ENCODE measurements at regions not wholly inside any gene's neighbourhood (a gene's known extent, or its start where the extent isn't known, plus 50 kb on each side); places are given as distances from the start of the nearest gene placed in this dataset.

DNA sequence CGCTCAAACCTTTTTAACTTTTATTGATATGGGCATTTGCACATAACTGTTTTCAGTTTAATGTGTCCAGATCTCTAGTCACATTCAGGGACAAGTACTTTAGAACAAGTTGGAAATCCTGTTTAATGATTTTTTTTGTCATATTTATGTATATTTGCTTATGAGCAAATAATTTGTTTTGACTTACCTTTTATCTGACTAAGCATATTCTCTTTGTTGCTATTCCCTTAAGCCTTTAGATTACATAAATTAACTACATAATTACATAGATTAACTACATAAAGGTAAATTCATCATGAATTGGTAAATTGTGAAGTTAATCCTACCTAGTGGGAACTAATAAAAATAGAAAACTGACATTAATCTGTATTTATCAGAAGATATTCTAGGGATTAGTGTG, 523.5 kb upstream of the MAN1A1 start:
- DNase-seq = no peak
- TF ChIP-seq, protein P1, sequence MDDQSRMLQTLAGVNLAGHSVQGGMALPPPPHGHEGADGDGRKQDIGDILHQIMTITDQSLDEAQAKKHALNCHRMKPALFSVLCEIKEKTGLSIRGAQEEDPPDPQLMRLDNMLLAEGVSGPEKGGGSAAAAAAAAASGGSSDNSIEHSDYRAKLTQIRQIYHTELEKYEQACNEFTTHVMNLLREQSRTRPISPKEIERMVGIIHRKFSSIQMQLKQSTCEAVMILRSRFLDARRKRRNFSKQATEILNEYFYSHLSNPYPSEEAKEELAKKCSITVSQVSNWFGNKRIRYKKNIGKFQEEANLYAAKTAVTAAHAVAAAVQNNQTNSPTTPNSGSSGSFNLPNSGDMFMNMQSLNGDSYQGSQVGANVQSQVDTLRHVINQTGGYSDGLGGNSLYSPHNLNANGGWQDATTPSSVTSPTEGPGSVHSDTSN (IDR thresholded peaks at IDR 0.05) = no peak
- TF ChIP-seq FOXJ3 (CRISPR knock-in tag; IDR thresholded peaks at IDR 0.05) = no peak
- no peak for TF ChIP-seq EZH2phosphoT487 (IDR thresholded peaks at IDR 0.05; ENCODE audit: borderline replicate concordance, low read depth)
- TF ChIP-seq RFX5 (IDR thresholded peaks at IDR 0.05; ENCODE audit: low read length) = no peak
- TF ChIP-seq, protein P2, sequence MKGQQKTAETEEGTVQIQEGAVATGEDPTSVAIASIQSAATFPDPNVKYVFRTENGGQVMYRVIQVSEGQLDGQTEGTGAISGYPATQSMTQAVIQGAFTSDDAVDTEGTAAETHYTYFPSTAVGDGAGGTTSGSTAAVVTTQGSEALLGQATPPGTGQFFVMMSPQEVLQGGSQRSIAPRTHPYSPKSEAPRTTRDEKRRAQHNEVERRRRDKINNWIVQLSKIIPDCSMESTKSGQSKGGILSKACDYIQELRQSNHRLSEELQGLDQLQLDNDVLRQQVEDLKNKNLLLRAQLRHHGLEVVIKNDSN (IDR thresholded peaks at IDR 0.05; ENCODE audit: borderline replicate concordance, low read depth) = no peak
- TF ChIP-seq TAF1 (IDR thresholded peaks at IDR 0.05; ENCODE audit: borderline replicate concordance, low read depth, low read length) = no peak
- TF ChIP-seq MEF2A (IDR thresholded peaks at IDR 0.05; ENCODE audit: borderline replicate concordance, low read depth) = no peak
- TF ChIP-seq CHD2 (IDR thresholded peaks at IDR 0.05; ENCODE audit: low read length, partially characterized antibody) = no peak
- no peak for TF ChIP-seq POLR2AphosphoS5 (IDR thresholded peaks at IDR 0.05; ENCODE audit: low read depth, low read length)
- TF ChIP-seq FOXM1 (IDR thresholded peaks at IDR 0.05; ENCODE audit: low read depth) = no peak
- TF ChIP-seq EP300 (IDR thresholded peaks at IDR 0.05; ENCODE audit: borderline replicate concordance in 1 of 2, low read depth in 1 of 2, low read length in 1 of 2) = no peak
- TF ChIP-seq, protein P3, sequence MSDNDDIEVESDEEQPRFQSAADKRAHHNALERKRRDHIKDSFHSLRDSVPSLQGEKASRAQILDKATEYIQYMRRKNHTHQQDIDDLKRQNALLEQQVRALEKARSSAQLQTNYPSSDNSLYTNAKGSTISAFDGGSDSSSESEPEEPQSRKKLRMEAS (IDR thresholded peaks at IDR 0.05; ENCODE audit: low read depth) = no peak
- TF ChIP-seq GATA2 (CRISPR knock-in tag; IDR thresholded peaks at IDR 0.05) = no peak
- TF ChIP-seq GABPA (IDR thresholded peaks at IDR 0.05; ENCODE audit: low read depth) = no peak
- TF ChIP-seq NRF1 (IDR thresholded peaks at IDR 0.05; ENCODE audit: low read depth, low read length) = no peak
- no peak for TF ChIP-seq ELF1 (IDR thresholded peaks at IDR 0.05)
- TF ChIP-seq RXRA (IDR thresholded peaks at IDR 0.05; ENCODE audit: borderline replicate concordance, low read depth) = no peak
- no peak for TF ChIP-seq YY1 (IDR thresholded peaks at IDR 0.05; ENCODE audit: low read depth)
- TF ChIP-seq, protein P4, sequence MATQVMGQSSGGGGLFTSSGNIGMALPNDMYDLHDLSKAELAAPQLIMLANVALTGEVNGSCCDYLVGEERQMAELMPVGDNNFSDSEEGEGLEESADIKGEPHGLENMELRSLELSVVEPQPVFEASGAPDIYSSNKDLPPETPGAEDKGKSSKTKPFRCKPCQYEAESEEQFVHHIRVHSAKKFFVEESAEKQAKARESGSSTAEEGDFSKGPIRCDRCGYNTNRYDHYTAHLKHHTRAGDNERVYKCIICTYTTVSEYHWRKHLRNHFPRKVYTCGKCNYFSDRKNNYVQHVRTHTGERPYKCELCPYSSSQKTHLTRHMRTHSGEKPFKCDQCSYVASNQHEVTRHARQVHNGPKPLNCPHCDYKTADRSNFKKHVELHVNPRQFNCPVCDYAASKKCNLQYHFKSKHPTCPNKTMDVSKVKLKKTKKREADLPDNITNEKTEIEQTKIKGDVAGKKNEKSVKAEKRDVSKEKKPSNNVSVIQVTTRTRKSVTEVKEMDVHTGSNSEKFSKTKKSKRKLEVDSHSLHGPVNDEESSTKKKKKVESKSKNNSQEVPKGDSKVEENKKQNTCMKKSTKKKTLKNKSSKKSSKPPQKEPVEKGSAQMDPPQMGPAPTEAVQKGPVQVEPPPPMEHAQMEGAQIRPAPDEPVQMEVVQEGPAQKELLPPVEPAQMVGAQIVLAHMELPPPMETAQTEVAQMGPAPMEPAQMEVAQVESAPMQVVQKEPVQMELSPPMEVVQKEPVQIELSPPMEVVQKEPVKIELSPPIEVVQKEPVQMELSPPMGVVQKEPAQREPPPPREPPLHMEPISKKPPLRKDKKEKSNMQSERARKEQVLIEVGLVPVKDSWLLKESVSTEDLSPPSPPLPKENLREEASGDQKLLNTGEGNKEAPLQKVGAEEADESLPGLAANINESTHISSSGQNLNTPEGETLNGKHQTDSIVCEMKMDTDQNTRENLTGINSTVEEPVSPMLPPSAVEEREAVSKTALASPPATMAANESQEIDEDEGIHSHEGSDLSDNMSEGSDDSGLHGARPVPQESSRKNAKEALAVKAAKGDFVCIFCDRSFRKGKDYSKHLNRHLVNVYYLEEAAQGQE (IDR thresholded peaks at IDR 0.05; ENCODE audit: low read depth, low read length) = no peak
- TF ChIP-seq TEAD4 (IDR thresholded peaks at IDR 0.05; ENCODE audit: borderline replicate concordance, insufficient read depth) = no peak
- Histone ChIP-seq H3K4me1 (ENCODE audit: control insufficient read depth in 1 of 2, insufficient read depth in 2 of 2, low read depth in 1 of 2, low read length in 1 of 2) (no peaks in the 10 kb centered on the region), H3K9me2 (no peaks in the 10 kb centered on the region), H3K36me3 (replicated peaks in 1 of 2; ENCODE audit: control insufficient read depth in 1 of 2, insufficient read depth in 2 of 2, low read length in 1 of 2) (no peaks in the 10 kb centered on the region), H3K27me3 (ENCODE audit: insufficient read depth) (no peaks in the 10 kb centered on the region), H3F3A (replicated peaks; ENCODE audit: insufficient read depth) (no peaks in the 10 kb centered on the region), H3K27ac (ENCODE audit: low read depth in 2 of 2, low read length in 1 of 2) (no peak overlapping the region), H3K4me2 (no peak overlapping the region), H3K9ac (no peak overlapping the region), H3K9me3 (no peaks in the 10 kb centered on the region), H2AFZ (ENCODE audit: low read depth) (no peak overlapping the region), H3K4me3 (ENCODE audit: low read depth in 2 of 2, low read length in 1 of 2) (no peak overlapping the region), H4K20me1 (ENCODE audit: insufficient read depth) (no peaks in the 10 kb centered on the region), H3K79me2 (ENCODE audit: insufficient read depth) (no peaks in the 10 kb centered on the region)
- 56% methylated on average over 1 of the region's 1 CpG for WGBS (ENCODE audit: low lambda C conversion rate)
- ChIA-PET POLR2A (no interaction called here), CTCF (interaction anchor here (1.3 kb wide), 1 partner anchor 33 kb away, joined by 3 read pairs; no protein-coding TSS in a partner anchor)
